DND-41 (cell line): ENCODE measurements at regions not wholly inside any gene's neighbourhood (a gene's known extent, or its start where the extent isn't known, plus 50 kb on each side); places are given as distances from the start of the nearest gene placed in this dataset.
A peak's percentile ranks its signal among the peaks of the same experiment; 100 is the strongest.

Experiments
- ATAC-seq: fragments of 200-7000 bp; cut with Tn5 transposase; 3 replicates; pipeline ENCODE4 v1.9.1; 2021; ENCODE audit warnings: low read depth; ENCODE audit not compliant: insufficient read depth
- DNase-seq: peaks from one replicate; pipeline ENCODE4 v3.0.0-alpha.2; 2020
- H2AFZ ChIP-seq: 2 replicates; pipeline ENCODE4 v1.6.0; 2012; ENCODE audit warnings: low read depth, low read length
- H3K27ac ChIP-seq: 2 replicates; pipeline ENCODE4 v1.5.1; 2012; ENCODE audit warnings: low read length, inconsistent platforms
- H3K27me3 ChIP-seq: fragments of 200-600 bp; sonication (generic); 2 replicates; pipeline ENCODE4 v1.6.0; 2012; ENCODE audit warnings: low read length, mild to moderate bottlenecking, inconsistent platforms; ENCODE audit not compliant: insufficient read depth, poor library complexity
- H3K36me3 ChIP-seq: 2 replicates; pipeline ENCODE4 v1.5.1; 2012; ENCODE audit warnings: low read length, inconsistent platforms; ENCODE audit not compliant: insufficient read depth
- H3K4me1 ChIP-seq: 2 replicates; pipeline ENCODE4 v1.5.1; 2012; ENCODE audit warnings: mild to moderate bottlenecking, low read length; ENCODE audit not compliant: insufficient read depth
- H3K4me2 ChIP-seq: 2 replicates; pipeline ENCODE4 v1.6.0; 2012; ENCODE audit warnings: mild to moderate bottlenecking, moderate library complexity, low read length, inconsistent platforms; ENCODE audit not compliant: insufficient read depth
- H3K4me3 ChIP-seq, 2 experiments: fragments of 200-600 bp in 1 of 2; shearing (Covaris generic) in 1 of 2; 2 replicates each; pipeline ENCODE4 v1.5.1; 2012 to 2016; ENCODE audit warnings: inconsistent platforms in 2 of 2, low read length in 2 of 2, mild to moderate bottlenecking in 2 of 2, low read depth in 1 of 2, moderate library complexity in 1 of 2
- H3K79me2 ChIP-seq: 2 replicates; pipeline ENCODE4 v1.6.0; 2012; ENCODE audit warnings: low read length, inconsistent platforms; ENCODE audit not compliant: insufficient read depth
- H3K9ac ChIP-seq: 2 replicates; pipeline ENCODE4 v1.6.0; 2012; ENCODE audit warnings: low read depth, mild to moderate bottlenecking, inconsistent platforms, low read length, moderate library complexity
- H3K9me3 ChIP-seq: 2 replicates; pipeline ENCODE4 v1.5.1; 2012; ENCODE audit warnings: low read length, moderate library complexity, mild to moderate bottlenecking, inconsistent platforms; ENCODE audit not compliant: insufficient read depth, severe bottlenecking
- H4K20me1 ChIP-seq: 2 replicates; pipeline ENCODE4 v1.6.0; 2012; ENCODE audit warnings: low read length; ENCODE audit not compliant: insufficient read depth
- EZH2 ChIP-seq: IDR thresholded peaks from 3 replicates; pipeline ENCODE4 v1.6.1; 2012; ENCODE audit warnings: borderline replicate concordance, low read depth, mild to moderate bottlenecking, moderate library complexity, low read length, inconsistent platforms; ENCODE audit not compliant: severe bottlenecking
- TF ChIP-seq, protein P1 (sequence below): IDR thresholded peaks from 2 replicates; pipeline ENCODE4 v1.5.1; 2012; ENCODE audit warnings: borderline replicate concordance, low read length, moderate library complexity, mild to moderate bottlenecking; ENCODE audit not compliant: poor library complexity, severe bottlenecking; ENCODE audit errors: extremely low read depth

DNA sequence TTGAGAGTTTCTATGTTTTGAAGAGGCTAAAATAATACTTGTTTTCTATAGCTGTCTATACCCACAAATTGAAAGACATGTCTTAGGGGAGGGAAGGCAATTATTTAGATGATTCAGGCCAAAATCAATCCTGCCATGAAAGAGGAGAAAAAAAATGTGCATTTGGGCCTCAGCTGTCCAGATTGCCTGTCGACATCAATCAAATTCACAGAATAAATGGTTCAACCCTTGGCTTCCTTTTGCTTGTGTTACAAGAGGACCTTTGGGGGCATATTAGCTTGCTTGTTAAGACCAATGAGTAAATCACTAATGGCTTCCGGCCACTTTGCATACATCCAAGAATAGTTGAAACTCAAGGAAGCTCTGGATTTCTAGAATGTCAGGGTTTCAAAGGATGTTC lies 900.8 kb upstream of the CELF4 start:
- no peak overlapping the region for H3K4me2 ChIP-seq
- no peak overlapping the region for H3K9ac ChIP-seq
- H2AFZ ChIP-seq: no peak overlapping the region
- H3K4me1 ChIP-seq: no peaks in the 10 kb centered on the region
- no peaks in the 10 kb centered on the region for H3K36me3 ChIP-seq
- ATAC-seq (no peak), DNase-seq (no peak)
- no peak for TF ChIP-seq EZH2
- TF ChIP-seq, protein P1, sequence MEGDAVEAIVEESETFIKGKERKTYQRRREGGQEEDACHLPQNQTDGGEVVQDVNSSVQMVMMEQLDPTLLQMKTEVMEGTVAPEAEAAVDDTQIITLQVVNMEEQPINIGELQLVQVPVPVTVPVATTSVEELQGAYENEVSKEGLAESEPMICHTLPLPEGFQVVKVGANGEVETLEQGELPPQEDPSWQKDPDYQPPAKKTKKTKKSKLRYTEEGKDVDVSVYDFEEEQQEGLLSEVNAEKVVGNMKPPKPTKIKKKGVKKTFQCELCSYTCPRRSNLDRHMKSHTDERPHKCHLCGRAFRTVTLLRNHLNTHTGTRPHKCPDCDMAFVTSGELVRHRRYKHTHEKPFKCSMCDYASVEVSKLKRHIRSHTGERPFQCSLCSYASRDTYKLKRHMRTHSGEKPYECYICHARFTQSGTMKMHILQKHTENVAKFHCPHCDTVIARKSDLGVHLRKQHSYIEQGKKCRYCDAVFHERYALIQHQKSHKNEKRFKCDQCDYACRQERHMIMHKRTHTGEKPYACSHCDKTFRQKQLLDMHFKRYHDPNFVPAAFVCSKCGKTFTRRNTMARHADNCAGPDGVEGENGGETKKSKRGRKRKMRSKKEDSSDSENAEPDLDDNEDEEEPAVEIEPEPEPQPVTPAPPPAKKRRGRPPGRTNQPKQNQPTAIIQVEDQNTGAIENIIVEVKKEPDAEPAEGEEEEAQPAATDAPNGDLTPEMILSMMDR: no peak
- no peaks in the 10 kb centered on the region for H3K9me3 ChIP-seq
- H3K79me2 ChIP-seq: no peaks in the 10 kb centered on the region
- no peaks in the 10 kb centered on the region for H4K20me1 ChIP-seq
- H3K27me3 ChIP-seq: no peaks in the 10 kb centered on the region
- no peak overlapping the region for H3K4me3 ChIP-seq
- H3K27ac ChIP-seq: no peak overlapping the region

DNA sequence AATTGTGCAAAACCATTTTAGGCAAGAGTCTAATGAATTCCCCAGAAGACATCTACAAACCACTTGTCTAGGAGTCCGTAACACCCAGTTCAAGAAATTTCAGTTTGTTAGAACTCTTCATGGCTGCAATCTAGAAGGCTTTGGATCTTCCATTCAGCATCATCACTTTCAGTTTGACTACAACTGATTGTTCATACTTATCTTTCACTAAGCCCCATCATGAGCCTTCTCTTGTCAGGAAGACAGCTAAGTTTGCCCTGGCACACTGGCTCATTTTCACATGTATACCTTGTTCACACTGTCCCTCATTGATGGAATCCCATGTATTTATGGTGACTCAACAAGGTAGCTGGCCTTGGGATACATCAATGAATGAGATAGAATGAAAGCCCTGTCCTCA lies 898.4 kb upstream of the CELF4 start:
- H3K36me3 ChIP-seq: no peaks in the 10 kb centered on the region
- no peaks in the 10 kb centered on the region for H3K4me1 ChIP-seq
- no peak overlapping the region for H3K4me2 ChIP-seq
- DNase-seq: no peak
- H3K27me3 ChIP-seq: no peaks in the 10 kb centered on the region
- H3K9ac ChIP-seq: no peak overlapping the region
- ATAC-seq: peak; percentile 46; the same call in 1 of the 3 replicates
- no peak overlapping the region for H2AFZ ChIP-seq
- no peaks in the 10 kb centered on the region for H4K20me1 ChIP-seq
- TF ChIP-seq EZH2: no peak
- TF ChIP-seq, protein P1: no peak
- H3K4me3 ChIP-seq: no peak overlapping the region
- no peaks in the 10 kb centered on the region for H3K79me2 ChIP-seq
- no peak overlapping the region for H3K27ac ChIP-seq
- no peaks in the 10 kb centered on the region for H3K9me3 ChIP-seq

DNA sequence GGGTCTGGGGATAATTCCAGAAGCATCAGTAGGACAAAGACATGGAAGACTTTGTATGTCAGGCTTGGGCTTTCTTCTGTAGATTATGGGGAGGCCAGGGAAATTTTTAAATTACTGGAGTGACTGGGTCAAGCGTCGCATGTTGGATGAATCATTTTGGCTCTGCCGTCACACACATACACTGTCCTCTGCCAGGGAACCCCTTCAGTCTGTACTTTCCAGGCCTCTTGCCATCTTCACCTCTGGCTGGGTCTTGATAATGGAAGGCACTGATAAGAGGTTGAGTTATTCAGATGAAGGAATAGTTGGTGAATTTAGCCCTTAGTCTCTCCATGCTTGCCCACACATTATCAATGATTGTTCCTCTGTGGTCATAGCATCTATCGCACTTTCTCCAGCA lies 895.1 kb upstream of the CELF4 start:
- DNase-seq (no peak), ATAC-seq (no peak)
- Histone ChIP-seq H3K9me3 (no peaks in the 10 kb centered on the region), H3K79me2 (no peaks in the 10 kb centered on the region), H3K4me3 (no peak overlapping the region), H2AFZ (no peak overlapping the region), H4K20me1 (no peaks in the 10 kb centered on the region), H3K4me2 (no peak overlapping the region), H3K27ac (no peak overlapping the region), H3K9ac (no peak overlapping the region), H3K4me1 (no peaks in the 10 kb centered on the region), H3K27me3 (no peaks in the 10 kb centered on the region), H3K36me3 (no peaks in the 10 kb centered on the region)
- TF ChIP-seq, protein P1: no peak
- no peak for TF ChIP-seq EZH2
